GM12891 (cell line): ENCODE measurements at regions not wholly inside any gene's neighbourhood (a gene's known extent, or its start where the extent isn't known, plus 50 kb on each side); places are given as distances from the start of the nearest gene placed in this dataset.

Experiments
- PAX5 ChIP-seq: IDR thresholded peaks from 2 replicates; pipeline ENCODE4 v1.6.1; 2011; ENCODE audit warnings: low read length, moderate library complexity, mild to moderate bottlenecking; ENCODE audit not compliant: insufficient read depth, severe bottlenecking
- POLR2A ChIP-seq: IDR thresholded peaks from 2 replicates; pipeline ENCODE4 v1.6.1; 2011; ENCODE audit warnings: low read depth, low read length, control low read depth
- POLR2AphosphoS5 ChIP-seq: IDR thresholded peaks from 2 replicates; pipeline ENCODE4 v1.6.1; 2011; ENCODE audit warnings: low read depth, low read length, control low read depth
- POU2F2 ChIP-seq: IDR thresholded peaks from 2 replicates; pipeline ENCODE4 v1.6.1; 2011; ENCODE audit warnings: low read depth, mild to moderate bottlenecking, control low read depth, low read length, moderate library complexity
- SPI1 ChIP-seq: IDR thresholded peaks from 2 replicates; pipeline ENCODE4 v1.6.1; 2011; ENCODE audit warnings: low read depth, low read length, control low read depth
- TAF1 ChIP-seq: IDR thresholded peaks from 2 replicates; pipeline ENCODE4 v1.6.1; 2011; ENCODE audit warnings: low read depth, low read length, control low read depth

GRCh38 chr1:22236900-22237299 lies 94.0 kb upstream of the WNT4 start:
- no peak for TF ChIP-seq POLR2AphosphoS5
- TF ChIP-seq POLR2A = no peak
- TF ChIP-seq TAF1 = no peak
- TF ChIP-seq SPI1 = no peak
- no peak for TF ChIP-seq PAX5
- no peak for TF ChIP-seq POU2F2
